IMR-90 (cell line): ENCODE measurements at regions not wholly inside any gene's neighbourhood (a gene's known extent, or its start where the extent isn't known, plus 50 kb on each side); places are given as distances from the start of the nearest gene placed in this dataset.

Source experiments
- ATAC-seq: fragments of 200-7000 bp; cut with Tn5 transposase; 2 replicates; pipeline ENCODE4 v1.9.1; 2020; ENCODE audit warnings: low read depth, mild to moderate bottlenecking, moderate library complexity
- BruUV-seq: library from RNA; stranded (reverse); fragments of 400-500 nt; replicated peaks from 2 replicates; lab custom pipeline; 2021; lab: Mats Ljungman, UMichigan
- CTCF ChIA-PET: fragments of 300-600 bp; formaldehyde crosslinking; extraction: SDS; loops from one replicate; lab custom pipeline; 2021; ENCODE audit warnings: antibody characterized with exemption; lab: Yijun Ruan, JAX
- POLR2A ChIA-PET: fragments of 300-600 bp; sonication (Branson Sonifier 250); formaldehyde crosslinking; loops from one replicate; lab custom pipeline; 2022; ENCODE audit warnings: antibody characterized with exemption; ENCODE audit not compliant: unreplicated experiment; lab: Charles Lee
- DNase-seq: peaks from one replicate; pipeline ENCODE4 v3.0.0; 2013
- H2AFZ ChIP-seq: replicated peaks from 2 replicates; pipeline ENCODE3; 2013; ENCODE audit warnings: low read length, mild to moderate bottlenecking; ENCODE audit not compliant: poor library complexity
- H2AK5ac ChIP-seq: 2 replicates; pipeline ENCODE4 v1.6.1; 2013; ENCODE audit warnings: low read depth, low read length, inconsistent platforms
- H2AK9ac ChIP-seq: replicated peaks from 2 replicates; pipeline ENCODE3; 2013; ENCODE audit warnings: mild to moderate bottlenecking, low read depth, low read length, moderate library complexity; ENCODE audit not compliant: poor library complexity
- H2BK120ac ChIP-seq: 2 replicates; pipeline ENCODE4 v1.6.1; 2013; ENCODE audit warnings: low read depth, low read length, inconsistent platforms
- H2BK15ac ChIP-seq: 3 replicates; pipeline ENCODE4 v1.6.1; 2013; ENCODE audit warnings: low read depth, low read length, inconsistent platforms
- H2BK20ac ChIP-seq: 2 replicates; pipeline ENCODE4 v1.6.1; 2013; ENCODE audit warnings: low read depth, mild to moderate bottlenecking, inconsistent platforms, low read length, moderate library complexity
- H2BK5ac ChIP-seq: 2 replicates; pipeline ENCODE4 v1.6.1; 2013; ENCODE audit warnings: mild to moderate bottlenecking, low read depth, low read length, inconsistent platforms; ENCODE audit not compliant: poor library complexity, severe bottlenecking
- H3K14ac ChIP-seq: replicated peaks from 2 replicates; pipeline ENCODE4 v1.6.1; 2013; ENCODE audit warnings: low read depth, low read length, inconsistent platforms
- H3K18ac ChIP-seq: 2 replicates; pipeline ENCODE4 v1.6.1; 2013; ENCODE audit warnings: low read depth, low read length, control low read depth
- H3K23ac ChIP-seq: 2 replicates; pipeline ENCODE4 v1.6.1; 2013; ENCODE audit warnings: low read depth, low read length, inconsistent platforms
- H3K27ac ChIP-seq: 2 replicates; pipeline ENCODE4 v1.5.1; 2013; ENCODE audit warnings: mild to moderate bottlenecking, control low read depth, low read length; ENCODE audit not compliant: insufficient read depth
- H3K27me3 ChIP-seq: 2 replicates; pipeline ENCODE4 v1.6.1; 2013; ENCODE audit warnings: low read length; ENCODE audit not compliant: control insufficient read depth, insufficient read depth
- H3K36me3 ChIP-seq: 2 replicates; pipeline ENCODE4 v1.6.1; 2013; ENCODE audit warnings: low read length, mixed read lengths; ENCODE audit not compliant: control insufficient read depth, insufficient read depth
- H3K4ac ChIP-seq: 2 replicates; pipeline ENCODE4 v1.6.1; 2013; ENCODE audit warnings: low read depth, low read length, inconsistent platforms
- H3K4me1 ChIP-seq: 2 replicates; pipeline ENCODE4 v1.6.1; 2013; ENCODE audit warnings: low read length, mixed read lengths; ENCODE audit not compliant: control insufficient read depth, insufficient read depth
- H3K4me2 ChIP-seq: 2 replicates; pipeline ENCODE4 v1.6.1; 2013; ENCODE audit warnings: low read depth, mild to moderate bottlenecking, control low read depth, low read length, moderate library complexity
- H3K4me3 ChIP-seq: 2 replicates; pipeline ENCODE4 v1.5.1; 2013; ENCODE audit warnings: low read depth, mild to moderate bottlenecking, control low read depth, low read length, moderate library complexity; ENCODE audit not compliant: insufficient read depth
- H3K56ac ChIP-seq: 2 replicates; pipeline ENCODE4 v1.6.1; 2013; ENCODE audit warnings: low read length, inconsistent platforms; ENCODE audit not compliant: insufficient read depth; ENCODE audit errors: extremely low read depth
- H3K79me1 ChIP-seq, 2 experiments: 2 replicates each; pipeline ENCODE4 v1.6.1; 2013; ENCODE audit warnings: low read length in 2 of 2, inconsistent platforms in 1 of 2, low read depth in 1 of 2
- H3K9ac ChIP-seq: 2 replicates; pipeline ENCODE4 v1.6.1; 2013; ENCODE audit warnings: low read depth, low read length, control low read depth
- H3K9me1 ChIP-seq: 2 replicates; pipeline ENCODE4 v1.6.1; 2013; ENCODE audit warnings: low read length, inconsistent platforms; ENCODE audit not compliant: insufficient read depth
- H3K9me3 ChIP-seq: 2 replicates; pipeline ENCODE4 v1.6.1; 2013; ENCODE audit warnings: low read length; ENCODE audit not compliant: control insufficient read depth, insufficient read depth
- H4K20me1 ChIP-seq: 2 replicates; pipeline ENCODE4 v1.6.1; 2013; ENCODE audit warnings: low read length, inconsistent platforms; ENCODE audit not compliant: insufficient read depth
- H4K5ac ChIP-seq: 2 replicates; pipeline ENCODE4 v1.6.1; 2013; ENCODE audit warnings: mild to moderate bottlenecking, low read depth, low read length, control low read depth
- H4K8ac ChIP-seq, 2 experiments: 2 replicates each; pipeline ENCODE4 v1.6.1; 2013; ENCODE audit warnings: low read depth in 2 of 2, low read length in 2 of 2, control low read depth in 1 of 2, inconsistent platforms in 1 of 2
- H4K91ac ChIP-seq: 2 replicates; pipeline ENCODE4 v1.6.1; 2013; ENCODE audit warnings: low read depth, low read length, inconsistent platforms; ENCODE audit not compliant: insufficient read depth
- CEBPB ChIP-seq: IDR thresholded peaks from 2 replicates; pipeline ENCODE4 v1.6.1; 2012; ENCODE audit warnings: low read depth, low read length, improper control_type of control experiment
- MAFK ChIP-seq: IDR thresholded peaks from 2 replicates; pipeline ENCODE4 v1.6.1; 2012; ENCODE audit warnings: low read depth, low read length, improper control_type of control experiment
- RFX5 ChIP-seq: IDR thresholded peaks from 2 replicates; pipeline ENCODE4 v1.8.0; 2012; ENCODE audit warnings: low read depth, mild to moderate bottlenecking, low read length, moderate library complexity
- WGBS, 2 experiments: methylation state at CpG; one replicate each; pipeline versions ENCODE4 v1.1.5 to v1.1.7; 2013; ENCODE audit warnings: missing lambda C conversion rate in 2 of 2; ENCODE audit not compliant: insufficient read length in 1 of 2; ENCODE audit errors: extremely low coverage in 2 of 2; 5-methylcytosine and 5-hydroxymethylcytosine counted together
- dilution Hi-C: fragments of 300-500 bp; cut with HindIII; formaldehyde crosslinking; loops from one replicate; pipeline ENCODE4 v1.14.3; 2018; ENCODE audit warnings: low sequenced_read_pairs; ENCODE audit not compliant: unreplicated experiment
- in situ Hi-C: fragments of 300-500 bp; cut with MboI; formaldehyde crosslinking; loops from 3 replicates; pipeline ENCODE4 v1.14.3; 2019; ENCODE audit warnings: low sequenced_read_pairs, inconsistent platforms, mixed read lengths
- intact Hi-C: fragments of 100-400 bp; cut with micrococcal nuclease; formaldehyde crosslinking; loops from 2 replicates; pipeline ENCODE4 v1.10.0; 2022

DNA sequence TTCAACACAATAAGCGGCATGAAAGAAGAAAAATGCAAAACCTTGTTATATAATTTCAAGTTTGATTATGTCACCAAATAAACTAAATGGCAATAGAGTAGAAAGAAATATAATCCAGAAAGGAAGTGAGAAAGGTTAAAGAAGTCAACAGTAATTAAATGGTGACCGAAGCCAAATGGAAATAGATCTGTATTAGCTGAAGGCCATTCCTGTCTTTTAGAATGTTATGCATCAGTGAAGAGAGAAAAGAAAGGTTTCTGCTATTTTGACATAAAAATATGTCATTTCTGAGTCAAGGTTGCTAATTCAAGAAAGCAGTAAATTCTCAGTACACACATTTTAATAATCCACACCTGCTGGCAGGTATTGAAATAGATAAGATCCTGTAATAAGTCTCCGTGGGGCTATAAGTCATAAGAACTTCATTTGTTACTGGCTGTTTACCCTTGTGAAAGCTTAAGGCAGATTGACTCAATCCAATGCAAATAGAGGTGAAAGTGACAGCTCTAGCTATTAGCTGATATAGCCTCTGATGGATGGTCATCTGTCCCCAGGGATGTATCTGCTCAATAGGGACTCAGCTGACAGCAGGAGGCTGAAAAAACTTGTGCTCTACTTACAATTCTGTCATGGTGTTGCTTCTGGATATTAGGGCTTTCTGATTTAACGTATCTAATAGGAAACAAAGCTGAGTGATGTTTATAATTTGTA, 152.1 kb downstream of the FZD1 start:
- Histone ChIP-seq H4K91ac (no peak overlapping the region), H2BK20ac (no peak overlapping the region), H4K5ac (no peak overlapping the region), H3K27ac (no peak overlapping the region), H2BK5ac (no peak overlapping the region), H3K27me3 (peaks cover 3% of the 10 kb centered on the region; the same call in 1 of the 2 replicates), H3K9me1 (no peaks in the 10 kb centered on the region), H4K20me1 (no peaks in the 10 kb centered on the region), H3K79me1 (no peaks in the 10 kb centered on the region), H4K8ac (no peak overlapping the region), H3K23ac (no peak overlapping the region), H2AK5ac (no peak overlapping the region), H3K4ac (no peak overlapping the region), H3K4me1 (no peaks in the 10 kb centered on the region), H3K9me3 (no peaks in the 10 kb centered on the region), H3K56ac (no peak overlapping the region), H3K4me2 (no peak overlapping the region), H3K9ac (no peak overlapping the region), H2BK120ac (no peak overlapping the region), H3K14ac (no peak overlapping the region), H3K36me3 (no peaks in the 10 kb centered on the region), H3K4me3 (no peak overlapping the region), H2AFZ (no peak overlapping the region), H2BK15ac (no peak overlapping the region), H2AK9ac (no peak overlapping the region), H3K18ac (no peak overlapping the region)
- ATAC-seq (no peak), DNase-seq (no peak)
- no TSS peak for BruUV-seq
- TF ChIP-seq CEBPB (no peak), MAFK (no peak), RFX5 (no peak)
- CTCF ChIA-PET, result interaction anchor here (0.5 to 1.0 kb wide), 2 partner anchors 8 to 629 kb away, joined by 3 read pairs; no protein-coding TSS in a partner anchor
- in situ Hi-C loops, result no loop called here
- intact Hi-C loops, result no loop called here
- POLR2A ChIA-PET, result no interaction called here
- dilution Hi-C loops, result no loop called here
- no CpG with 5 or more reads among the region's 4 CpGs for WGBS, 2 experiments
